ENCODE measurements at regions not wholly inside any gene's neighbourhood (a gene's known extent, or its start where the extent isn't known, plus 50 kb on each side); places are given as distances from the start of the nearest gene placed in this dataset.

GRCh38 chr15:69980341-69981059, 117.2 kb downstream of the TLE3 start:
- Histone ChIP-seq H3K4me1 (no peaks in the 10 kb centered on the region), H3K27ac (no peak overlapping the region), H3K9me3 (no peaks in the 10 kb centered on the region), H3K27me3 (no peaks in the 10 kb centered on the region), H3K36me3 (replicated peaks in 1 of 2; ENCODE audit: insufficient read depth in 1 of 2, low read depth in 2 of 2) (no peaks in the 10 kb centered on the region), H3K4me3 (no peak overlapping the region)
- intact Hi-C loops (cut with DNase I): no loop called here
- 59 to 61% methylated on average over 7 of the region's 7 CpGs for WGBS, 2 donors
- DNase-seq (no peak), ATAC-seq (no peak)
- TF ChIP-seq POLR2A (IDR thresholded peaks at IDR 0.05): no peak
- TF ChIP-seq CTCF (IDR thresholded peaks at IDR 0.05): no peak

GRCh38 chr15:69982037-69982436, 115.7 kb downstream of the TLE3 start:
- Histone ChIP-seq H3K27me3 (no peaks in the 10 kb centered on the region), H3K9me3 (no peaks in the 10 kb centered on the region), H3K27ac (no peak overlapping the region), H3K4me1 (no peaks in the 10 kb centered on the region), H3K36me3 (replicated peaks in 1 of 2; ENCODE audit: insufficient read depth in 1 of 2, low read depth in 2 of 2) (no peaks in the 10 kb centered on the region), H3K4me3 (no peak overlapping the region)
- ATAC-seq (no peak), DNase-seq (no peak)
- no peak for TF ChIP-seq CTCF (IDR thresholded peaks at IDR 0.05)
- TF ChIP-seq POLR2A (IDR thresholded peaks at IDR 0.05): no peak
- WGBS, 2 donors: 76 to 77% methylated on average over 2 of the region's 2 CpGs
- intact Hi-C loops (cut with DNase I): no loop called here

GRCh38 chr15:69983696-69984265, 113.9 kb downstream of the TLE3 start:
- 76 to 82% methylated on average over 5 to 6 of the region's 7 CpGs for WGBS, 2 donors
- Histone ChIP-seq H3K9me3 (no peaks in the 10 kb centered on the region), H3K36me3 (replicated peaks in 1 of 2; ENCODE audit: insufficient read depth in 1 of 2, low read depth in 2 of 2) (no peaks in the 10 kb centered on the region), H3K4me1 (peaks cover 4% of the 10 kb centered on the region), H3K4me3 (no peak overlapping the region), H3K27me3 (no peaks in the 10 kb centered on the region), H3K27ac (no peak overlapping the region)
- no peak for DNase-seq
- ATAC-seq: no peak
- intact Hi-C loops (cut with DNase I): no loop called here
- TF ChIP-seq POLR2A (IDR thresholded peaks at IDR 0.05): no peak
- TF ChIP-seq CTCF (IDR thresholded peaks at IDR 0.05): no peak

- H3K27me3 ChIP-seq: no peaks in the 10 kb centered on the region
Observed at GRCh38 chr15:69987492-69988489, 109.9 kb downstream of the TLE3 start.

More at GRCh38 chr15:69987492-69988489, 109.9 kb downstream of the TLE3 start:
- ATAC-seq (no peak), DNase-seq (no peak)
- Histone ChIP-seq H3K9me3 (no peaks in the 10 kb centered on the region), H3K27ac (no peak overlapping the region), H3K36me3 (replicated peaks in 1 of 2; ENCODE audit: insufficient read depth in 1 of 2, low read depth in 2 of 2) (no peaks in the 10 kb centered on the region), H3K4me1 (peaks cover 6% of the 10 kb centered on the region), H3K4me3 (no peak overlapping the region)
- intact Hi-C loops (cut with DNase I): no loop called here
- TF ChIP-seq CTCF (IDR thresholded peaks at IDR 0.05) (no peak), POLR2A (IDR thresholded peaks at IDR 0.05) (no peak)
- 73 to 74% methylated on average over 9 of the region's 9 CpGs for WGBS, 2 donors
